ENCODE measurements at regions not wholly inside any gene's neighbourhood (a gene's known extent, or its start where the extent isn't known, plus 50 kb on each side); places are given as distances from the start of the nearest gene placed in this dataset.

DNA sequence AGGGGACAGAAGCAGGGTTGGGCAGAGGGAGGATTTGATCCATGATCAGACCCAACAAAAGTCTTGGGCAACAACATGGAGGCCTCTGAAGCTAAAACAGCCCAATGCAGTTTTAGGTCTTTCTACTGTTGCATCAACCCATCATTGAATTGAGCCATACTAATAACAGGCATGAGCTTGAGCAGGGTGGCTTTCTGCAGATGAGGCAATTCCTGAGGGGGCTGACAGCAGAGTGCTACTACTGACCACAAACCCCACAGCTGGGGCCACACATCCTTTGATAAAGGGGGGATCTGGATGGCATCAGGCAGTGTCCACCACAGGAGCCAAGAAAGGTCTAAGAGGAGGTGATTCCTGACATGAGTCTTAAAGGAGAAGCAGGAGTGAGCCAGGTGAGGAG, 517.0 kb upstream of the PPP2R3A start:
- no peaks in the 10 kb centered on the region for H3K36me3 ChIP-seq (ENCODE audit: control insufficient read depth, insufficient read depth, low read length)
- no peak overlapping the region for H3K4me3 ChIP-seq (ENCODE audit: low read depth, low read length)
- H3K9me3 ChIP-seq (ENCODE audit: control insufficient read depth, insufficient read depth, low read length): no peaks in the 10 kb centered on the region
- H3K27me3 ChIP-seq (ENCODE audit: control insufficient read depth, insufficient read depth, low read length): no peaks in the 10 kb centered on the region
- H3K9ac ChIP-seq (ENCODE audit: low read depth, low read length): no peak overlapping the region
- peaks cover 2% of the 10 kb centered on the region for H3K4me1 ChIP-seq (ENCODE audit: control insufficient read depth, insufficient read depth, low read length)

DNA sequence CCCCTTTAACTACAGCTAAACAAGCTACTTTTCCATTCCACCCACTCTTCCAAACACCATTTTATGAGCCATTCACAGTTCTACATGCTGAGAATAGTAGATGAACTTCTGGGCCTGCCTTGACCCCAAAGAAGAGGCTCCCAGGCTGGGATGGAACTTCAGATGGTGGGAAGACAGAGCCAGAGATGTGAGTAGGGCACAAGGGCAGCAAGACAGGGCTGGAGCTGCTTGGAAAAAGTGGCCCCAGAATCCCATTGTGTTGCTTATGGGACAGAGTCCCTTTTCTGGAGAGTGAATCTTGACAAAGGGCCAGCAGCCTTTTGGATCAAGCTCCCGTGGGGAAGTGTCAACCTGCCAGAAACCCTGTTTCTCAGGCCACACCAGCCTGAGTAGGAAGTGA, 516.5 kb upstream of the PPP2R3A start:
- no peaks in the 10 kb centered on the region for H3K9me3 ChIP-seq (ENCODE audit: control insufficient read depth, insufficient read depth, low read length)
- no peak overlapping the region for H3K4me3 ChIP-seq (ENCODE audit: low read depth, low read length)
- no peaks in the 10 kb centered on the region for H3K27me3 ChIP-seq (ENCODE audit: control insufficient read depth, insufficient read depth, low read length)
- H3K36me3 ChIP-seq (ENCODE audit: control insufficient read depth, insufficient read depth, low read length): no peaks in the 10 kb centered on the region
- peaks cover 2% of the 10 kb centered on the region for H3K4me1 ChIP-seq (ENCODE audit: control insufficient read depth, insufficient read depth, low read length)
- H3K9ac ChIP-seq (ENCODE audit: low read depth, low read length): no peak overlapping the region

DNA sequence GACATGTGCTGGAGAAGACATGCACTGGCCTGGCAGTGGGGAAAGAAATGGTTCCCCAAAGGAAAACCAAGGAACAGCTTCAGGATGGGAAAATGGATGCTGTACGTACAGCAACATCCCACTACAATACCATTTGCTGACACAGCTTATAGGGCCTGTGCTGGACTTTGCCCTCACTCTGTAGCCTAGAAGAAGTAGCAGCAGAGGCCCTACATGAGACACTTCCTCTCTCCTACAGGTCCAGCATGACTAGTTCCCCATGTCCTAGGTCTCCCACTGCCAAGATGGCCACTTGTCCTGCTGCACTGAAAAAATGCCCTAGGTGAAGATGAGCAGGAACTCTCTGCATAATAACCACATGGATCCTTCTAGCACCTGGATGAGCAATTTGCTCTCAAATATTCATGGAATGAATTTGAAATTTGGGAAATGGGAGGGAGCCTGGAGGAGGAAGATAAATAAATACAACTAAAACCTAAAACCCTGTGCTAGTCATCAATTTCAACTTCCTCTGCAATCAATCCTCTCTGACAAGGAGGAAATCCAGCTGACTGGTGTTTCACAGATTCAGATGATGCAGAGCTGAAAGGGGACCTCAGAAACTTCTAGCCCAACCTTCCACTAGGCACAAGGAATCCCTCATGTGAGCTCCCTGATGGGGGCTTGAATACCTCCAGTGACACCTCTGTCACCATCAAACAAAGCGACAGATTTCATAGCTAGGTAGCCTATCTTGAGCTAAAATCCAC, 514.3 kb upstream of the PPP2R3A start:
- Histone ChIP-seq H3K27me3 (ENCODE audit: control insufficient read depth, insufficient read depth, low read length) (no peaks in the 10 kb centered on the region), H3K4me3 (ENCODE audit: low read depth, low read length) (no peak overlapping the region), H3K36me3 (ENCODE audit: control insufficient read depth, insufficient read depth, low read length) (no peaks in the 10 kb centered on the region), H3K9ac (ENCODE audit: low read depth, low read length) (no peak overlapping the region), H3K4me1 (ENCODE audit: control insufficient read depth, insufficient read depth, low read length) (peaks cover 5% of the 10 kb centered on the region), H3K9me3 (ENCODE audit: control insufficient read depth, insufficient read depth, low read length) (no peaks in the 10 kb centered on the region)

DNA sequence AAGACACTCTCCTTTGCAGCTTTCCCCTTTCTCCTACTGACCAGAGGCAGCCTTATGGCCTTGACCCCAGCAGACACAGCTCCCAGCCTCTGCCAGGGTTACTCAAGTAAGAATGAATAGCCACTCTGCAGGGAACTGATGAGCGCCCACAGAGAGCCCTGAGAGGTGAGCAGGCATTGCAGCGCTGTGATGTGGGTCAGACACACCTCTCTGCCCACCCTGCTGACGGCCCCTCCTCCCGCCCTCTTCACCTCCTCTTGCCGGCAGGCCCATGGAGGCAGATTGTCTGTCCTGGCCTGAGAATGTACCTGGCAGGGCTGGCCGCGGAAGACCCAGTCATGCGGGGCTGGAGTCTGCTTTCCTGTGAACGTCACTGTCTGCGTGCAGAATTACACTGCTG, 512.6 kb upstream of the PPP2R3A start:
- Histone ChIP-seq H3K9ac (ENCODE audit: low read depth, low read length) (no peak overlapping the region), H3K9me3 (ENCODE audit: control insufficient read depth, insufficient read depth, low read length) (no peaks in the 10 kb centered on the region), H3K36me3 (ENCODE audit: control insufficient read depth, insufficient read depth, low read length) (no peaks in the 10 kb centered on the region), H3K4me1 (ENCODE audit: control insufficient read depth, insufficient read depth, low read length) (peaks cover 5% of the 10 kb centered on the region), H3K27me3 (ENCODE audit: control insufficient read depth, insufficient read depth, low read length) (no peaks in the 10 kb centered on the region), H3K4me3 (ENCODE audit: low read depth, low read length) (no peak overlapping the region)

DNA sequence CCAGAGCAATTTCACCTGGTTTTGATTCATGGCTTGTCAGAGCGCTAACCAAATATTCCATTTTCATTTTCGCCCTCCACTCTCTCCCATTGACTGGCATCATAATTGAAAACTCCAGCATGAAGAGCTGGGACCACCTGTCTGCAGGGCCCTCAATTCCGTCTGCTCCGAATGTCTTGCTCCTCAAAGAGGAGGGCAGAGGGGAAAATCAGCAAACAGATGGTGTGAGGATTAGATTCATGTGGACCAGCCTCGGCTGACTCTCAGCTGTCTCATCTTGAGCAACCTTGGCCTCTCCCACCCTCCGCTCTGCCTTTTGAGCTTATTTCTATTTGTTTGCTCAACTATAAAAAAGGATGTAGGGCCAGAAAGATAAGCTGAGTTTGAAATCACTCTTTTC, 512.2 kb upstream of the PPP2R3A start:
- Histone ChIP-seq H3K27me3 (ENCODE audit: control insufficient read depth, insufficient read depth, low read length) (no peaks in the 10 kb centered on the region), H3K9me3 (ENCODE audit: control insufficient read depth, insufficient read depth, low read length) (no peaks in the 10 kb centered on the region), H3K36me3 (ENCODE audit: control insufficient read depth, insufficient read depth, low read length) (no peaks in the 10 kb centered on the region), H3K9ac (ENCODE audit: low read depth, low read length) (no peak overlapping the region), H3K4me3 (ENCODE audit: low read depth, low read length) (no peak overlapping the region), H3K4me1 (ENCODE audit: control insufficient read depth, insufficient read depth, low read length) (peaks cover 5% of the 10 kb centered on the region)

DNA sequence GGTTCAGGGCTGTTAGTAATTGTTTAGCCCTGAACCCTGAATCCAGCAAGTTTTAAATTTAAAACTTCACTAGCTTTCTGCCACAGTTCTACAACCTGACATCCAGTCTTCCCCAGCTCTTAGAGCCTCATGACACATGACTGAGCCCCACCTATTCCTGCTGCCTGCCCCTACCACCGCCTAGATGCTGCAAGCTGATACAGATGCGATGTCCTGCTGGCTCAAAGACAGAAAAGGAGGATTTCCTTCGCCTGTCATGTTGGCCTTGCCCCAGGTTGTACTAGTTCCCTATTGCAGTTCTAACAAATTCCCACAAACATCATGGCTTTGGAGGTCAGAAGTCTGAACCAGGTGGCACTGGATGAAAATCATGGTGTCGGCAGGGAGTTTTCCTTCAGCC, 510.6 kb upstream of the PPP2R3A start:
- Histone ChIP-seq H3K9me3 (ENCODE audit: control insufficient read depth, insufficient read depth, low read length) (no peaks in the 10 kb centered on the region), H3K9ac (ENCODE audit: low read depth, low read length) (no peak overlapping the region), H3K4me3 (ENCODE audit: low read depth, low read length) (no peak overlapping the region), H3K27me3 (ENCODE audit: control insufficient read depth, insufficient read depth, low read length) (no peaks in the 10 kb centered on the region), H3K4me1 (ENCODE audit: control insufficient read depth, insufficient read depth, low read length) (peaks cover 5% of the 10 kb centered on the region), H3K36me3 (ENCODE audit: control insufficient read depth, insufficient read depth, low read length) (no peaks in the 10 kb centered on the region)

DNA sequence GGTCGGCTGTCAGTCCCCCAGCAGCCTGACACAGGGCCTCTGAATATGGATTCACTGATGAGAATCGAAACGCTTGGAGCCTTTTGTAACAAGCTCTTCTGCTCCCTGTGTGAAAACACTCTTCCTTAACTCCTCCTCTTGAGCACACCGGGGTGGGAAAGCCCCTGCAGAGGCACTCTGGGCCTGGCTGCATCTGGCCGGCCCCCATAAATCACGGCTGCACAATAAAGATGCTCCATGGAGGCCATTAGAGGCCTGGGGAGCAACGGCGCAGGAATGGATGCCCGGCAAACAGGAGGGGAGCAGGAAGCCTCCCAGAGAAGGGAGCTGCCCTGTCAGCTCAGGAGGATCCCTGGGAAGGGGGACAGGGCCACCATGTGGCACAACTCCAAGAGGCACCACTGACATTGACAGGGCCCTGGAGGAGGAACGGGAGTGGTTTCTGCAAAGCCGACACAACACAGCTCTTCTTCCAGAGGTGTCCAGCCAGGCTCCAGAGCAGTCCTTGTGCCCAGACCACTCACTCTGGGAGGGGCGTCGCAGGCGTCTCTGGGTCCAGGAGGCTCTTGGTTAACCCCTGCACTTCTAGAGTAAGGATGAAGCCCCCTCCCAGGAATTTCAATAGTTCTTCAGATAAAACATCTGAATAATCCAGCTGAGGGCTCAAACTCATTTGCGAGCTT, 509.3 kb upstream of the PPP2R3A start:
- Histone ChIP-seq H3K4me1 (ENCODE audit: control insufficient read depth, insufficient read depth, low read length) (peaks cover 5% of the 10 kb centered on the region), H3K9me3 (ENCODE audit: control insufficient read depth, insufficient read depth, low read length) (no peaks in the 10 kb centered on the region), H3K4me3 (ENCODE audit: low read depth, low read length) (no peak overlapping the region), H3K36me3 (ENCODE audit: control insufficient read depth, insufficient read depth, low read length) (no peaks in the 10 kb centered on the region), H3K9ac (ENCODE audit: low read depth, low read length) (no peak overlapping the region), H3K27me3 (ENCODE audit: control insufficient read depth, insufficient read depth, low read length) (no peaks in the 10 kb centered on the region)

DNA sequence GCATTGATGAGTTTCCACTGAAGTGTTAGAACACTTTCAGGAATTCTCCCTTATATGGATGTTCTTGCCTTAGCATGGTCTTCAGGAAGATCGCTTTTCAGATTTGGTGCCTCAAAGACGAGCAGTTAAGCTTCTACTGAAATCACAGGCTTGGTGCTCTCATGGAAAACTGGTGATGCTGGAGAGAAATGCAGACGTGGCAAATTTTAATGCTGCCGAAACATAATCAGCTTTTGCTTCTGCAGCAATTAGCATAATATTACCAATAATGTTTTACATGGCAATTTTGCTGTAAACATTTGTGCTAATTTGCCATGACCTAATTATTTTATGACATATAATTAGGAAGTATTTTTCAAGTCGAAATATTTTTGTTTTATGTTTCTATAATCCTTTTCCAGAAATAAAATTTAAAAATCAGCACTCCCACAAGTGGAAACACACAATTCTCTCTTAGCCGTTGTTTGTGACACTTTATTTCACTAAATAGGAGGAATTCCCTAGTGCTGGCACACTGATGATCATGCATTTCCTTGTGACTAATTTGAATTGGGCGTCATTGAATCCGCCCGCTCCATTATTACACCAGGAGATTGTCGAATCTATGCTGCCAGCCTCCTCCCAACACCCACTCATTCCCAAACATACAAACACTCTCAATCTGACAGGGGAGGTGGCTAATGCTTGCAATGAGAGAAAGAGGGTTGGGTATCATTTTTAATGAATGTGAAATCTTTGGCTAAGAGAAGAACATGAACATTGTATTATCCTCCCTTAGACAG, 506.8 kb upstream of the PPP2R3A start:
- peaks cover 3% of the 10 kb centered on the region for H3K4me1 ChIP-seq (ENCODE audit: control insufficient read depth, insufficient read depth, low read length)
- H3K4me3 ChIP-seq (ENCODE audit: low read depth, low read length): no peak overlapping the region
- H3K9me3 ChIP-seq (ENCODE audit: control insufficient read depth, insufficient read depth, low read length): no peaks in the 10 kb centered on the region
- H3K9ac ChIP-seq (ENCODE audit: low read depth, low read length): no peak overlapping the region
- H3K36me3 ChIP-seq (ENCODE audit: control insufficient read depth, insufficient read depth, low read length): no peaks in the 10 kb centered on the region
- no peaks in the 10 kb centered on the region for H3K27me3 ChIP-seq (ENCODE audit: control insufficient read depth, insufficient read depth, low read length)

DNA sequence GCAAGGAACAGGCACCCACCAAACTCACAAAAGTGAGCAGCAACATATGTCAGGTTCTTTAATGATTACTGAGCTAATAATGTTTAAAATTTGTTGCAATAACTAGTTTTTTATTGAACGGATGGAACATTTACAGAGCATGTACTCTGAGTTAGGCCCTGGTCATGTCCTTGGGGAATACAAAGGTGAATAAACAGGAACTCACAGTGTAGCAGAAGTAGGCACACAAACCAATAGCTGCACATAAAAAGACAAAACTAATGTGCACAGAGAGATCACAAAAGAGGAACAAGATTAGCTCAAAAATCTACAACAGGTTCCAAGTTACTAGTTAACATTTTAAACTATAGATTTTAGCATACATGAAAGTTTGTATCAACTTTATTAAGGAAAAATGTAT, 505.3 kb upstream of the PPP2R3A start:
- Histone ChIP-seq H3K27me3 (ENCODE audit: control insufficient read depth, insufficient read depth, low read length) (no peaks in the 10 kb centered on the region), H3K4me1 (ENCODE audit: control insufficient read depth, insufficient read depth, low read length) (peaks cover 3% of the 10 kb centered on the region), H3K9ac (ENCODE audit: low read depth, low read length) (no peak overlapping the region), H3K4me3 (ENCODE audit: low read depth, low read length) (no peak overlapping the region), H3K36me3 (ENCODE audit: control insufficient read depth, insufficient read depth, low read length) (no peaks in the 10 kb centered on the region), H3K9me3 (ENCODE audit: control insufficient read depth, insufficient read depth, low read length) (no peaks in the 10 kb centered on the region)

DNA sequence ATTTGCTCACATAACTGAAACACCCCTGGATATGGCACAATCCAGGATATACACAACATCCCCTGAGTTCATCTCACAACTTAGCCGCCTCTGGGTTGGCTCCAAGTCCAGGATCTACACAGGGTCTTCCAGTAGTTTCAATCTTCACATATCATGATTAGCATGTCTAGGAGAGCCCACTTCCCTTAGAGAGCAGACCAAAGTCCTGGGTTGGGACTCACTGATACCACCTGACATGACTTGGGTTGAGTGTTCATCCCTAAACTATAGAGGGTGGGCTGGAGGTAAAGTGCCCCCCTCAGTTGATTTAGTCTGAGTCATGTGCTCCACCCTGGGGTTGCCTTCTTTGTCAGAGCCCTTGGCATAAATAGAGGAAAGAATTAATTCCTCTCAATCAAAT, 493.6 kb upstream of the PPP2R3A start:
- H3K9ac ChIP-seq (ENCODE audit: low read depth, low read length): no peak overlapping the region
- H3K36me3 ChIP-seq (ENCODE audit: control insufficient read depth, insufficient read depth, low read length): no peaks in the 10 kb centered on the region
- H3K4me1 ChIP-seq (ENCODE audit: control insufficient read depth, insufficient read depth, low read length): no peaks in the 10 kb centered on the region
- H3K4me3 ChIP-seq (ENCODE audit: low read depth, low read length): no peak overlapping the region
- H3K27me3 ChIP-seq (ENCODE audit: control insufficient read depth, insufficient read depth, low read length): no peaks in the 10 kb centered on the region
- no peaks in the 10 kb centered on the region for H3K9me3 ChIP-seq (ENCODE audit: control insufficient read depth, insufficient read depth, low read length)

DNA sequence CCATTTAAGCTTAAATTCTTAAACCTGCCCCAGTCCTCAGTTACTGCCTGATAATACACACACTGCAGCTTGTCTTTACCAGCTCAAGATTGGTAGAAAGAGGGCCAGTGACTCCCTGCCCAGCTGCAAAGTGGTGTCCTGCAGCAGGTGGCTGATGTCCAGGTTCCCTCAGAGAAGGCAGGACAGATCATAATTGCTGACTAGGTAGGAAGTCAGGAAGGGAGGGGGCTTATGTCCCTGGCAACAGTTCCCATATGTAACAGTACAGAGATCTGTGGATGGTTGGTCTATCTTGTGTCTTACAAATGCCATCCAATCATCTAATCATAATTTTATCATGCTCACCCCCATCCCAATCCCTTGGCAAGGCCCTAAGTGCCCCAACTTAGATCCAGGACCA, 492.1 kb upstream of the PPP2R3A start:
- Histone ChIP-seq H3K36me3 (ENCODE audit: control insufficient read depth, insufficient read depth, low read length) (no peaks in the 10 kb centered on the region), H3K9me3 (ENCODE audit: control insufficient read depth, insufficient read depth, low read length) (no peaks in the 10 kb centered on the region), H3K27me3 (ENCODE audit: control insufficient read depth, insufficient read depth, low read length) (no peaks in the 10 kb centered on the region), H3K4me3 (ENCODE audit: low read depth, low read length) (no peak overlapping the region), H3K4me1 (ENCODE audit: control insufficient read depth, insufficient read depth, low read length) (no peaks in the 10 kb centered on the region), H3K9ac (ENCODE audit: low read depth, low read length) (no peak overlapping the region)

DNA sequence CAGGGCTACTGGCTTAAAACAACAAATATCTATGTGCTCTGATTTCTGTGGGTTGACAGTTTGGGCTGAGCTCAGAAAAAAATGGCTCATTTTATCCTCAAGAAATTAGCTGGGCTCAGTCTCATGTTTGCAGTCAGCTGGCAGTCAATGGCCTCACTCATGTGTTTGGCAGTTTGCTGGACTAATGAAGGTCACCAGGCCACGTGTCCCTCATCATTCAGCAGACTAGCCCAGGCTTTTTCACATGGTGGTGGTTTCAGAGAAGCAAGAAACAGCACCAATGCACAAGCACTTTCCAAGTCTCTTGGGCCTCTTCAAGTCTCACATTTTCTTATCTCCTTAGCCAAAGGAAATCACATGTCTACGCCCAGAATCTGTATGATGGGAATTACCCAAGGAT, 478.3 kb upstream of the PPP2R3A start:
- no peaks in the 10 kb centered on the region for H3K4me1 ChIP-seq (ENCODE audit: control insufficient read depth, insufficient read depth, low read length)
- H3K4me3 ChIP-seq (ENCODE audit: low read depth, low read length): no peak overlapping the region
- H3K9me3 ChIP-seq (ENCODE audit: control insufficient read depth, insufficient read depth, low read length): no peaks in the 10 kb centered on the region
- H3K27me3 ChIP-seq (ENCODE audit: control insufficient read depth, insufficient read depth, low read length): no peaks in the 10 kb centered on the region
- H3K9ac ChIP-seq (ENCODE audit: low read depth, low read length): no peak overlapping the region
- no peaks in the 10 kb centered on the region for H3K36me3 ChIP-seq (ENCODE audit: control insufficient read depth, insufficient read depth, low read length)
